NT2/D1 (cell line): ENCODE measurements at regions not wholly inside any gene's neighbourhood (a gene's known extent, or its start where the extent isn't known, plus 50 kb on each side); places are given as distances from the start of the nearest gene placed in this dataset.

Experiments used
- SUZ12 ChIP-seq: IDR thresholded peaks from 2 replicates; pipeline ENCODE4 v1.6.1; 2011; ENCODE audit not compliant: insufficient read length, insufficient read depth; ENCODE audit errors: extremely low read depth
- YY1 ChIP-seq: IDR thresholded peaks from 2 replicates; pipeline ENCODE4 v1.6.1; 2011; ENCODE audit not compliant: insufficient read length, insufficient read depth
- ZNF274 ChIP-seq: IDR thresholded peaks from 2 replicates; pipeline ENCODE4 v1.6.1; 2011; ENCODE audit warnings: mild to moderate bottlenecking, low read depth, low read length

GRCh38 chr7:120079704-120080103, 193.3 kb upstream of the KCND2 start:
- TF ChIP-seq ZNF274 (no peak), YY1 (no peak), SUZ12 (no peak)
